HT1080 (cell line): ENCODE measurements at regions not wholly inside any gene's neighbourhood (a gene's known extent, or its start where the extent isn't known, plus 50 kb on each side); places are given as distances from the start of the nearest gene placed in this dataset.

Experiments
- DNase-seq: peaks from one replicate; pipeline ENCODE4 v3.0.0-alpha.2; 2015; ENCODE audit warnings: low read depth

- no peak for DNase-seq
Observed at GRCh38 chr3:18082551-18083272, 340.3 kb upstream of the TBC1D5 start.

GRCh38 chr3:18080198-18080689, 337.8 kb upstream of the TBC1D5 start:
- DNase-seq, result peak; percentile 62

DNA sequence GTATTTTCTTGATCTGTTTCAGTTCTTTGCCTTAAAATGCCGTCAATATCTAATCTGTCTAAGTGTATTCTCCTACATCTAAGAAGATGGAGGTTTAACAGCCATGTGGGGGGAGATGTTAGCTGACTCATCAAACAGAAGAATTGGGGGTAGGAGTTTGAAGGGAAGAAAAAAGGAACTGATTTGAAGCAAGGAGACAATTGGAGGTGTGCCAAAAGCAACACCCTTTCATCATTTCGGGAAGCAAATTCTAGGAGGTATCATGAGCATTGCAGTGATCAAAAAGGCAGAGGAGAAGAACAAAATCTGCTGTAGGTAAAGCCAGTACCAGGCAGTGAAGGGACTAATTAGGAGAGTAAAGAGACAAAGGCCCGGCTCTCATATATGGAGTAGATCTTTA, 337.3 kb upstream of the TBC1D5 start:
- peak; percentile 72 for DNase-seq

- DNase-seq, result no peak
Observed at GRCh38 chr3:18079062-18079461, 336.6 kb upstream of the TBC1D5 start.

- DNase-seq, result no peak
Observed at GRCh38 chr3:18077128-18077840, 334.9 kb upstream of the TBC1D5 start.

DNA sequence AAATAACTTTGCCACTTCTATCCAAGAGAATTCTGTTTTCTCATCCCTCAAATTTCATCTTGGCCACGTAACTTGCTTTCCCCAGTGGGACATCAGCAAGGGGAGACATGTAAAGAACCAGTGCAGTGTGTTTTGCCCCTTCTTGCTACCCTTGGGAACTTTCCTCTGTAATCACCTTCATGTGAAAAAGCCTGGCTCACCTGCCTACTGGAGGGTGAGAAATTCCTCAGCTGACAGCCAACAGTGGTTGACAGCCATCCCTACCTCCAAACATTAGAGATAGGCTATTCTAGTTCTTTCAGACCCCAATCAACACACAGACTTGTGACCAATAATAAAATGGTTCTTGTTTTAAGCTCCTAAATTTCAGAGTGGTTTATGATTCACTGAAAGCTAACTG, 333.9 kb upstream of the TBC1D5 start:
- DNase-seq, result no peak

DNA sequence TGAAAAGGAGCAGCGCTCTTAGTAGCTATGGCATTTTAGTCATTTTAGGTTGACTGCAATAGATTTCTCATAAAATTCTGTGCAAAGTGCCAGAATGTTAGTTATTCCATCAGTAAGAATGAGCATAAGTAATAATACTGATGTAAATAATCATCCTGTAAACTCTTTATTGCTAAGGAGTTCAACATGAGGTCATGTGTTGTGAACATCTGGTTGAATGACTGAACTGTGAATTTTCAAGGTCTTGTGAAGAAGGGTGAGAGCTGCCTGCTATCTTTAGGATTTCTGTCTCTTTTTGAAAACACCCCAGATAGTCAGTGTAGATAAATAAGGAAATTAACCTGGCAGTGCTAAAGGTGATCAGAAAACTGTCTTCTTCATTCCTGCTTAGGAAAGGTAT, 333.4 kb upstream of the TBC1D5 start:
- DNase-seq, result no peak

- DNase-seq, result no peak
Observed at GRCh38 chr3:18071833-18072232, 329.4 kb upstream of the TBC1D5 start.

- no peak for DNase-seq
Observed at GRCh38 chr3:18070944-18071343, 328.5 kb upstream of the TBC1D5 start.

- DNase-seq, result no peak
Observed at GRCh38 chr3:18070231-18070630, 327.8 kb upstream of the TBC1D5 start.

GRCh38 chr3:18069568-18069967, 327.1 kb upstream of the TBC1D5 start:
- DNase-seq, result no peak

DNA sequence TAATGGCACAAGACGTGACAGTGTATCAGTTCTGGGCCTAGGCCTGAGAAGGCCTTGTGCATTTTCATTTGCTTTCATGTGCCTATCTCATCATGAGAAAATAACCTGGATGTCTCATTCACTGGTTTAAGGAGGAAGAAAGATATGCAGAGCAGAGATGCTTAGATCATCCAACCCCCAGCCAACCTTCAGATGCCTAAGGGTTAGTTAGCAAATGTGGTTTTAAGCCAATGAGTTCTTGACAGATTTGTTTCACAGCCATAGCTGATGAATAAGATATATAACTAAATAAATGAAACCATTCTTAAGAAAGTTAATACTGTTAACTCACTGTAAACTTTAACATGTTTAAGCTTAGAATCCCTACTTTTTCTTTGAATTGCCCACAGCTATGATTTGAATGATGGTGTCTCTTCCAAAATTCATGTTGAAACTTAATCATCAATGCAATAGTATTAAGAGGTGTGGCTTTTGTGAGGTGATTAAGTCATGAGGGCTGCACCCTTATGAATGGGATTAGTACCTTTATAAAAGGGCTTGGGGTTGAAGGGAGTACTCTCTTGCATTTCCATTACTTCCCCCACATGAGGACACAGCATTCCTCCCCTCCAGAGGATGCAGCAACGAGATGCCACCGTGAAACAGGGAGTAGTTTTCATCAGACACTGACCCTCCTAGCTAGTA, 324.6 kb upstream of the TBC1D5 start:
- no peak for DNase-seq

DNA sequence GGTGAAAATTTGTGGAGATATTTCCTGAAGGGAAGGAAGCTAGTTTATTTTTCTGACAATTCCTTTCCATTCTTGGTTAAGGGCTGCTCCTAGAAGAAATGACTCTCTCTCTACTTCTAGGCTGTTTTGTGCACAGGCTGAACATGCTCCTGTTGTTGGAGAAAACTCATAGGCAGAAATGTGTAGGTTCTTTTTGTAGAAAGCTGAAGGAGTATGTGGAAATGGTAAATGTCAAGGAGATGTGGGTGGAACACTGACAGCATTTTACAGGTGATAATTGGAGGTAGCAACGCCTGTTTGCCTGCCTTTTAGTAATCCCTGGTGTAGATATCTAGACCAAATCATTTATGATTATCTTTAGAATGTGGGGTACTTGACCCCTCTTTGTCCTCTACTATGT, 322.2 kb upstream of the TBC1D5 start:
- DNase-seq, result no peak

DNA sequence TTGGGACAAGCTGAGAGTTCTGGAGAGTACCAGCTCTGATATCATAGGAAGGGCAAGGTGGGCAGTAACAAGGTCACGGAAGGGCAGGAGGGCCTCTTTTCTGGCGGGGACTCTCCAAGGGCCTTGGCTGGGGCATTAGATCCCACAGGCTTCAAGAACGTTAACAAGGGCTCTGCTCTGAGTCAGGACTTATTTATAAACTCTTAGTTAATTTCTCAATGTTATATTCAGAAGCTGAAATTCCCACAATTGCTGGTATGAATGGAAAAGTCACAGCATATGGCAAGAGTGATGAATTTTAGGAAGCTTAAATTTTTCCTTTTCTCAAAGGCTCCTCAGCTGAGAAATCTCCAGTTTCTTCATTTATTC, 320.2 kb upstream of the TBC1D5 start:
- no peak for DNase-seq

DNA sequence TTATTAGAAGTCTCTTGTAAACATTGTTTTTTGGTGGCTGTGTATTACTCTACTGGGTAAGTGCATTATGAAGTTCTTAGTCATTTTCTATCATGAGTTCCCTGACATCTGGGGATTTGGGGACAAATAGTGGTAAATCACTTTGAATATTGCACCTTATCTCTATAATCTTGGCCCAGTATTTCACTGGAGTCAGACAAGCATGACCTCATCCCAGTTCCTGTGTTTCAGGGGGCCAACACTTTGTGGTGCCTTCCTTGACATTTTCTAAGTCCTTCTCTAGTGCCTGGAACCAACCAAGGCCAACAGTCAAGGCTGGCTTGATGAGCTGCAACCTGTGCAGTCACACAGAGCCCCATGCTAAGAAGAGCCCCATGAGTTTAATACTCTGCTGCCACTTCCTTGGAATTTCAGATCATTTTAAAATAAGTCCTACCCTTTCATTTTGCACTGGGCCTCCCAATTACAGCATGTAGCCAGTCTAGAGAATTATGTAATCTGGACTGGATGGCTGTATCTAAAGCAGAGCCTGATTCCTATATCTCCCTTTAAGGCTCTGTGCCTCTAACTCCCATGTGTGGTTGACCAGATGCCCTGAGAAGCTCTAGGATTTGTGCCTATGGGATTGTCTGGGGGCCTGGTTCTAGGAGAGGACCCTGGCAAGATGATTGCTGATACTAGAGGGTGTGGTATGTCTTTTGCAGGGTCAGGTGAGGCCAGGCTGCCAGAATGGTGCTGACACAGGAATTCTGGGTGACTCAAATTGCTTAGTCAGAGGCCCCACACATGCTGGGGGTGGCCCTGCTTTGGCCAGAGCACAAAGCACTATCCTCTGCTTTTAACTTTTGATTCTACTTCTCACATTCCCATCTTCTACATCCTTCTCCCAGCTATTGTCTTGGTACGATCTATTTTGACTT, 319.6 kb upstream of the TBC1D5 start:
- peak; percentile 74 for DNase-seq

GRCh38 chr3:18058666-18059065, 316.2 kb upstream of the TBC1D5 start:
- DNase-seq, result no peak

DNA sequence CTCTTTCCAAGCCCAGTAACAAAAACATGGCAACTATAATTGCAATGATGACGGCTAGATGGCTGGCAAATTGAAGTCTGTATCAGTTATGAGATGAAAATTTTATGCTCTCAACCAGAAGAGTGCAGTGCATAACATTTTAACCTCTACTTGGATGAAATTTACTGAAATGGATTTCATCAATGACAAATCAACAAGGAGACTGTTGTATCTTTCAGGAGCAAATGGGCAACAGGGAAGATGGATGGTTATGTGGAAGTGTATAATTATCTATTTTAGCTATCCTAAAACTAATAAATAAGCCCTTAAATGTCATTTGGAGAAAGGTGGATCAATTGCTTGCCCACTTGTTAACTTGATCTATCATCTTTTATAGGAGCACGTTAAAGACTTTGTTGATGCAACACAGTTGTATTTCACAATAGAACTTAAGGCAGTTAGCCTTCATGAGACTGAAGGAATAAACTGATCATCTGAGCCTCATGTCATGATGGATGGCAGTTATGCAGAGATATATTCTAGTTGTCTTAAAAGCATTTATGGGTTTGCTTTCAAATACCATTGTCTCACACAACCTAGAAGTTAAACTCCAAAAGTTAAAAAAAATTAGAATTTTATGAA, 315.1 kb upstream of the TBC1D5 start:
- DNase-seq, result no peak

DNA sequence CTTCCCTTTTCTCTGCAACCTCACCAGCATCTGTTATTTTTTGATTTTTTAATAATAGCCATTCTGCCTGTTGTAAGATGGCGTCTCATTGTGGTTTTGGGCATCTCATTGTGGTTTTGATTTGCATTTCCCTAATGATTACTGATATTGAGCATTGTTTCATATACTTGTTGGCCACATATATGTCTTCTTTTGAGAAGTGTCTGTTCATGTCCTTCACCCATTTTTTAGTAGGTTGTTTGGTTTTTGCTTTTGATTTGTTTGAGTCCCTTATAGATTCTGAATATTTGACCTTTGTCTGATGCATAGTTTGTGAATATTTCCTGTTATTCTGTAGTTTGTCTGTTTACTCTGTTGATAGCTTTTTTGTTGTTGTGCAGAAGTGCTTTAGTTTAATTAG, 312.2 kb upstream of the TBC1D5 start:
- DNase-seq, result no peak

- DNase-seq, result no peak
Observed at GRCh38 chr3:18051306-18051705, 308.9 kb upstream of the TBC1D5 start.

DNA sequence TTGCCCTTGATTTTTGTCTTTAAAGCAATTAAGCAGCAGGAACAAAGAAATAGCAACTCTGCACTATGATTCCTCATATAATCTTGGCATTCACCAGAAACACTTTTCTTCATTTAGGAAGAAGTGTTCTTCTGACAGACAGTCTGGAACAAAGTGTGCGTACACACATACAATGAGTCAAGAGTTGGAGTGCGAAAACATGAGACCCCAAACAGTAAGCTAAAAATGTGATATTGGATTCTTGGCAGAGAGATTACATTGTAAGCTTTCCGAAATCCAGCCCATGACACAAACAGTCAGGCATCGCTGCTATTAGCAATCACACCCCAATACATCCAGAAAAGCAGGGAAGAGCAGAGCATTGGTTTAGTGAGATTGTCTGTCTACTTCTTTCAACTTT, 306.7 kb upstream of the TBC1D5 start:
- DNase-seq, result no peak

GRCh38 chr3:18047052-18047451, 304.6 kb upstream of the TBC1D5 start:
- DNase-seq, result no peak
